NCI-H226 (cell line): ENCODE measurements at regions not wholly inside any gene's neighbourhood (a gene's known extent, or its start where the extent isn't known, plus 50 kb on each side); places are given as distances from the start of the nearest gene placed in this dataset.

ENCODE experiments used
- DNase-seq: peaks from one replicate; pipeline ENCODE4 v3.0.0-alpha.2; 2015

DNA sequence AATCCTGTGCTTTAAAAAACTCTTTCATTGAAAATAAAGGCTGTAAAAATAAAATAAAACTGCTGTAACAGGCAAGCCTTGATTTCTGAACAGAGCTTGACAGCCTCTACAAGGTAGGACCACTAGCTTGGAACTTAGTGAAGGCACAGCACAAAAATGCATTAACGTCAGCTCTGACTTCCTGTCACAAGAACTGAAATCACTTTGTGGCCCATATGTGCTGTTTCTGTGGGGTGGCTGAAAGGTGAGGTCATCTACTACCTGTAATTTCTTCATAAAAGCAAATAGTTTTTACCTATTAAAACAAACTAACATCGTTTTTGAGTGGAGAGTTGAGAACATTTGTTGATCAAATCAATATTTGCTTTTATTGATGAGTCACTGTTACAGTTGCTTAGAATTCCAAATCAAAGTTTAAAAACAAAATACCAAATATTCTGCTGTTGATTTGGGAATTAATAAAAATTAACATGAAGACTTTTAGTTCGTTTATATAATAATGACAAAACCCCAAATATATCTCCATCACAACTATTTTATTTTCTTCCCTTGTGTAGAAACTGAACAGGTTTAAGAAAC is 1034.1 kb downstream of the MCTP2 start:
- no peak for DNase-seq

DNA sequence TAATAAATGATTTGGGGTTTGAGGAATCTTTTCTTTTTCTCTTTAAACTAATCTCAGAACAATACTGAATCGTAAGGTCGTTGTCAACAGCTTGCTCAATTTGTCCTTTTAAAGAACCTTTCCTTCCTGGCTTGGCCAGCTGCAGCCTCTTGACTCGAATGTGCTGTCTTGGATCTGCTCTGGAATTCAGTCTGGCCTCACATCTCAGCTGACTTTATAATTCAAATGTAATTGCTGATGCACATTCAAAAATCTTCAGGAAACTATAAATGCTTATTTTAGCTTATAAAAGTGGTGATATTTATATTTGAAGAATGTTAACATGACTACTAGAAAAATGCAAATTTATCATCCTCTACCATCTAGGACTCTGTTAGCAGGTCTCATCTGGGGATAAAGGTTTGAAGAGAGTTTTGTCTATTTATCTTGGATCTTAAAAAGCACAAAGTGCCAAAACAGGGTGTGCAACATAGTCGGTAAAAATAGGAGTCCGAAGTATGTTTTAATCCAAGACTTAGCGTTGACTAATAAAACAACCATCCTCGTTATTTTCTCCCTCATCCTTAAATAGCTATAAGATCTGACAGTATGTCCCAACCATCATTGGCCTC is 1035.2 kb downstream of the MCTP2 start:
- DNase-seq = no peak

DNA sequence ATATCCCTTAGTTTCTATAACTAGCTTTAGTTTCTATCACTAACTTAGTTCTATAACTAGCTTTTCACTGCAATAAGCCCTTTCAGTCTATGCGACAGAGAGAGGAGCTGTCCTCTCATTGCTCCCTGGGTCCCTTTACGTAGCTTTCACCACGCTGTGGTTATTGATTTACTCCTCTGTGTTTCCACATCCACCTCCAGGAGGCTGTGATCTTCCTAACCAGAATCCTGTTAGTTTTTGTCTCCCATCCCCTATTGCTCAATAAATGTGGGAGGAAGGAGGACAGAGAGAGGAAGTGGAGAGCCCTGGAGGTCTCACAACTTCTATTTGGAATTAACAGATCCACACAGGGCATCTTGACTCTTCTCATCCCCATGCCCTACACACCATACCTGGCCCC is 1036.1 kb downstream of the MCTP2 start:
- no peak for DNase-seq

DNA sequence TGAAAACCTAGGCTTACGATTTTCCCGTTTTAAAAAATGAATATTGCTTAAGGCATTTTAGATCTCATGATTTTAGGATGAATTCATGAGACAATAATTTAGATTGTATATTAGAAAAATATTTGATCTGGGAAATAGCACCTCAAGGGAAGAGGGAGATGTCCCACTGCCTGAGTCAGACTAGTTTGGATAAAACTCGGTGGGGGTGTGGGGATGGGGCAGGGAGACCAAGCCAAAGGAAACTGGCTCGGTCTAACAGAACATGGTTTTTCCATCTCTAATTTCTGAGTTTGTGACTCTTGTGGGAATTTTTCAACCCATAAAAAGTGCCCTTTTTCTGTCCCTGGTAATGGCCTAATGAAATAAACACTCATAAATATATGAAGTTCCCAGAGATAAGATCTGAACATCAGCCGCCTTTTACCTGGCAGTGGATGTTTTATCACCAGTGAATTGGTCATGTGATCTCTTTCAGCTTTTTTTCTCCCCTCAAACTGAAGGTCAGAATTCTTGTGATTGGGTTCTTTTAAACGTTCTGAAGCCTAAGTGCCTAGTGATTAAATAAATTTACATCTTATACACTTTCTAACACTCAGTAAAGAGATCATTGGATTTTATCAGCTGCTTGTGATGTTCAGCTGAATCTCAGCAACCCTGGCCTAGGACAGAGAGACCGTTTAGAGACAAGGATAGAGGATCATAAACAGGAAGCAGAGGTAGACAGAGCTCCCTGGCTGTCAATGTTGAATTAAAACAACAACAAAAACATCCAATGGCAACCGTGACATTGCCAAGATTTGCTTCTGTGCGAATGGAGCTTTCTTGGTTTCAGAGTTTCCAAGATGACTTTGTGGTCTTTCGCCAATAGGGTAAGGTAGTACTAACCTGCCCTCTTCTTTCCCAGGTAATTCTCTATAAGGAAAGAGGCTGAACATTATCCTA is 1038.2 kb downstream of the MCTP2 start:
- no peak for DNase-seq

DNA sequence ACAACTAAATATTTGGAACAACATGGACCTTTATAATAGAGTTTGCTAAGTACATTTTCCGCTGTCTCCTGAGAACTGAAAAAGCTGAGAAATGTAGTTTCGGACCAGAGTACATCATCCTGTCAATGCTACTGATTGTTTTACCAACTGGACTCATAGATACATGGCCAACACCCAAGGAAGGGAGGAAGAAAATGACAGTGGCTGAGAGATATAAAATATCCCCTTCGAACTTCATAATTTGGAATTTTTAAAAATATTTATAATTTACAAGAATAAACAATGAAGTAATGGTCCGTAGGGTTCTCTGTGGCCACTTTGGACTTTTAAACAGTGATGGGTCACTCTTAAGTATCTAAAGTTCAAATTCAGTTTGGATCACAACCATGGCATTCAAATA is 1042.7 kb downstream of the MCTP2 start:
- no peak for DNase-seq

DNA sequence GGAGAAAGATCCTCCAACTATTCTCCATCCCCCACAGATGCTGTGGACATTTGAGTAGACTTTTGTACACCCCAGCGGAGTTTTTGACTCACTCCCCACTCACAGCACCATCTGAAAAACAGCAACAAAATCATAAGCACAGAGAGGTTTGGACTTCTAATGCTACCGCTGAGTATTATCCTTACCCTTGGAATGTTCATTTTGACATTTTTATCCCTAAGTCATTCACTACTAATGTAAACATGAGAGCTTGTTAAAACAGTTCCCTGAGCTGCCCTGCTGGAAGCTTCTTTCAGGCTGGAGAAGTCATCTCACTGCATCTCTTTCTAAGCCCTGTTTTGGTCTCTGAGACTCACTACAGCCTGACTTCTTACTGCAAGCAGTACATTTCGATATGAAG is 1045.9 kb downstream of the MCTP2 start:
- no peak for DNase-seq

DNA sequence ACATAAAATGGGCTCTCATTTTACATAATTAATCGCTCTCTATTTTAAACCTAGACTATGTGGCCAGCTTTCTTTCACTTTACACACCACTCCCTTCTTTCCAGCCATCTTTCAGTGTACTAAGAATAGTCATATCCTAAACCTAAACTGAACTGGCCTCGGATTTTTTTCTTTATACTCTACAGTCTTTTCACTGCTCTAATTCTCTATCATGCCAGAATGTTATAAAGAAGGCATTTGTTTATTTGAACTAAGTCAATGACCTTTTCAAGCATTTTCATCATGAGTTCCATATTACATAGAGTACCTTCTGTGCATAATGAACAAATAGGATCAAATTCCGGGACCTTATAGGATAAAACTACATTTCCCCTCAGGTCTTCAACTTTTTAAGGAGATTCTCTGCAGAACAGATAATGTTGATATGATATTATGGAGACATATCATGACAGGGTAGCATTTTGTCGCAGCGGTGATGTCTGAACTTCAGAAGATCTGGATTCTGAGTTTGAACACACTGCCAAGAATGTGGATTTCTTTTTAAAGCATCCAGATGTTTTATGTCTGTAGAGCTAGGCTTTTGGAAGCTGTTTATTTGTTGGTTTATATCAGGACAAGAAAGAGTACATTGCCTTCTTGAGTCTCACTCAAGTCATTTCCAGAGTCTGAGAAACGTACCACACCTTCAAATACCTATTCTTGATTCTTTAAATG is 1047.3 kb downstream of the MCTP2 start:
- DNase-seq = no peak

DNA sequence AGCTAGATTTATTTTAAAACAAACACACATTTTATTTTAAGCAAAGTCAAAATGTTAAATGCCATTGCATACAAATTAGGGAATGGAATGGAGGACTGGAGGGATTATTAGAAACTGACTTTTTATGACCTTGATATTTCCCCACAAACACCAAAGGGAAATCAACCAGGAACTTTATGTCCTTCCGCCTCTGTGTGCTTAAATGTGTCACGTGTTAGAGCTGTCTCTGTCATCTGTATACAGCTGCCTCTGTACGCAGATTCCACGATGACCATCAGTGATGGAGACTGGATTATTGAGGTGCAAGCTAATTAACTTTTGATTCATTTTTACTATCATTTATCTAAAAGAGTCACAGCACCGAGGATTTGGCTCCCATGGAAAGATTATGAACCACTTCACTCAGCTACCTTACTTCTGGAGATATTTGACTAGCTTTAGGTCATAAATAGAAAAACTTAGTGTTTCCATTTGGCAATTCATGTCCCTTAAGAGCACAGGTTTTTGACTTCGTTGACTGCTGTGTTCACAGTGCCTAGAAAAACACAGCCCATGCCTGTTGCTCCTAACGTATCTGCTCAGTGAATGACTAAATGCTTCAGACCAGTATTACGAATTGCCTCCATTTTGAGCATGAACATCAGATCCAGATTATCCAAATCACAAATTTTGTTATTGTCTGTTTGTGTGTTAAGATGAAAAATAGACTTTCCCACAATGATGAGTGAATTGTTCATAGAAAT is 1048.1 kb downstream of the MCTP2 start:
- no peak for DNase-seq

DNA sequence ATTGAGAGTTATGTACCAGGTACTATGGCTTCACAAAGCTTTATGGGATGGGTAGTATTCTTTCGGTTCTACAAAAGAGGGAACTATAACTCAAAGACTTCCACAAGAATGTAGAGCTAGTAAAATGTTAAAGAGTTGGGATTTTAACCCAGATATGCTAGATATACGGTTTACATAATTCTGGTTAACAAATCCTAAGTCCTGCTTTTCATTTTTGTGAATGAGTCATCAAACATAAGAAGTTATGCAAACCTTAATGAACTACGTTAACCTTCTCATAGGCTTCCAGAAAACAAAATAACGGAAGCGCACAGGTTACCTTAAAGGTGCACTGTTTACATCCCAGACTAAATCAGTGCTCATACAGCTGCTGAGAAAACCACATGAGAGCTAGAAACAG is 1049.3 kb downstream of the MCTP2 start:
- DNase-seq = no peak

DNA sequence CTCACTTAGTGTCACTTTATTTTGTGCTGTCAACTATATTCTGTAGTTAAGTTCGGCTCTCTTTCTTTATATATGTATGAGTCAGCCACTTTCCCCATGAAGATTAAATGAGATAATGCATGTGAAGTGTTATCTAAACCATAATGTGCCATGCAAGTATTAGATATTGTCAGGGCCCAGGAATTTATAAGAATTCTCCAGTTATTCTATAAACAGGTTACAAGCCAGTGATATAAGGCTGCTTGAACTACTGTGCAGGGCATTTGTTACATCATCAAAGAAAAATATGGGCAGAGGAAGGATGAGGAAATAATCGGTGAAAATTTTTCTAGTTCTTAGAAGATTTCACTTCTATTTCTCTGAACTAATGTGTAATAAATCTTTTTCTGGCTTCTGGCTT is 1049.0 kb upstream of the NR2F2 start:
- DNase-seq = peak; percentile 81

DNA sequence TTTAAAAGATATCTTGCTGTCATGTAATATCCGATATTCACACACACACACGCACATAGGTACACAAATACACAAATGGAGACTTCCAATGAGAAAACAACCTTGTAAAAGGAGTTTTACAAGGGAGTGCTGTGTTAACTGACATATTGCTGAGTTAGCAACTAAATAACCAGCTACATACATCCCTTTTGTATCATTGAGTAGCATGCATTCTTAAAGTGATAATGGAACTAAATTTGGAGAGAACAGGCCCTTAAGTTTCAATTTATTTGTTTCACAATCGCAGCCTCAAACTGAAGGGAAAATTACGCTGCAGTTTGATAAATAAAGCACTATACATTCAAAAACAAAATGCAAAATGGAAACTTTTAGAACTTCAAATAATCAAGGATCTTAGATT is 1046.0 kb upstream of the NR2F2 start:
- DNase-seq = no peak

DNA sequence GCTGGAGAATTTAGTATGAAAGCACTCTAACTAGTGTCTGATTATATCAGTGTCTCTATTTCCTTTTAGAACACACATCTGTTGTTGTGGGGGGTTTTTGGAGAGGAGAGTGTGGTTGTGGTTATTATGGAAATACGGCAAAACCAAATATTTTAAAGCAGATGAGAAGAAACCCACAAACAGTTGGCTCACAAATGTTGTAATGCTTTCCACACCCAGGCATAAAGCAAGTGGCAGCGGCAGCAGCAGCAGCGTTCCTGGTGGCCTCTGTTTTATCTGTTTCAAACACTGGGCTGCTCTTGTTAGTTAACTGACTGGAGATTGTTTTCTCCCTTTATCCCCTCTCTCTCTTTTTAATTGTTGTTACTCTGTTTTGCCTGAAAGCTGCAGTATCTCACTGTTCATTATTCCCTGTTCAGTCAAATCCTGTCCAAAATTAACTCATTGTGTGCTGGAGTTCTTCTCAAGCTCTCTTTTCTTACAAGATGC is 1045.5 kb upstream of the NR2F2 start:
- DNase-seq = no peak

DNA sequence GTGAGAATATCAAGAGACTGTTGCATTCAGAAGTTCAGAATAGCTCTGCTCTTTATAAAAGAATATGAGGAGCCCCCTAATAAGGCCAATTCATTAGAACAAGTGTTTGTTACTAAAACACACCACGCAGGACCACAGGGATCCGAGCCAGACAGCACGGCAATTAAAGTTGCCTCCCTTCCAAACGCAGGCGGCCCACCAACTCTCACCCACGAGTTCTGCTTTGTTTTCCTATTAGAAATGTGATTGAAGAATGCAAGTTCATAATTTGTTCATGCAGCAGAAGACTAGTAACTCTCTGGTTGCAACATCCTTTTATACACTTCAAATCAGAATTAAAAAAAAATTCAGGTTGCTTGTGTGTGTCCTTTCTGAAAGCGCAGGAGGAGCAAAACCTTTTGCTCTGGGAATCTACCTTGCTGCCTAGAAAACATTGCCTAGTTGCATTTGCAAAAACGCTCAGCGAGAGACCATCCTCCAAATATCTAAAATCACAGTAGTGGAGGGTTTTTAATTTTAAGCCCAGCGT is 1044.1 kb upstream of the NR2F2 start:
- DNase-seq = no peak

DNA sequence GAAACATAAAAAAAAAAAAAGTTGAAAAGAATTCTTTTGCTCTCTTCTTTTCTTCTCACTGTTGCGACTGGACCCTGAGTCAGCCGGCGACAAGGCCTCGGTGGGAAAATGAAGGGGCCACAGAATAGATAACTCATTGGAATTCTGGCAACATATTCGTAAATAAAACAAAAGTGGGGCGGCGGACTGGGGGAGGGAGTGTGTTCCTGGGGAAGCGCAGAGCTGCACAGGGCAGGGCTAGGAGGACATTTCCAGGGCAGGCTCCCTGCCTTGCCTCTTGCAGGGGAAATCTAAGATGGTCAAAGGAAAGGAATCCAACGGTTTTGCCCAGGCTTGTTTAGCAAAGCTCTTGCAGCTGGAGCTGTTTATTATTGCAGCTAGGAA is 1042.8 kb upstream of the NR2F2 start:
- no peak for DNase-seq

DNA sequence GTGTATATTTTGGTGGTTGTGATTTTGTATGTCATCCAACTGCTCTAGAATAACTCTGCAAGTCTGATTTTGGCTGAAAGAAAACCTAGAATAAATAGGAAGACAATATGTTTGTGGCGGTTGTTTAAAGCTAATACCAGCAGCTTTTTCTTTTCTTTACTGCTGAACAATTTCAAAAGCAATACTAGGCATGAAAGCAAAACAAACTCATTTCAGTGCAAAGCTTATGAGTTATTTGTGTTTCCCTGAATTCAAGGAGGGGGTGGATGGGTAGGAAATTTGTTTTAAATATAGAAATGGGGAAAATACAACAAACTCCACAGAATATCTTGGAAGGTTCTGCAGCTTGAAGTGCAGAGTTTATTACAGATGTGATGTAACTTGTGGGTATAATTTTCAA is 1041.9 kb upstream of the NR2F2 start:
- DNase-seq = no peak

DNA sequence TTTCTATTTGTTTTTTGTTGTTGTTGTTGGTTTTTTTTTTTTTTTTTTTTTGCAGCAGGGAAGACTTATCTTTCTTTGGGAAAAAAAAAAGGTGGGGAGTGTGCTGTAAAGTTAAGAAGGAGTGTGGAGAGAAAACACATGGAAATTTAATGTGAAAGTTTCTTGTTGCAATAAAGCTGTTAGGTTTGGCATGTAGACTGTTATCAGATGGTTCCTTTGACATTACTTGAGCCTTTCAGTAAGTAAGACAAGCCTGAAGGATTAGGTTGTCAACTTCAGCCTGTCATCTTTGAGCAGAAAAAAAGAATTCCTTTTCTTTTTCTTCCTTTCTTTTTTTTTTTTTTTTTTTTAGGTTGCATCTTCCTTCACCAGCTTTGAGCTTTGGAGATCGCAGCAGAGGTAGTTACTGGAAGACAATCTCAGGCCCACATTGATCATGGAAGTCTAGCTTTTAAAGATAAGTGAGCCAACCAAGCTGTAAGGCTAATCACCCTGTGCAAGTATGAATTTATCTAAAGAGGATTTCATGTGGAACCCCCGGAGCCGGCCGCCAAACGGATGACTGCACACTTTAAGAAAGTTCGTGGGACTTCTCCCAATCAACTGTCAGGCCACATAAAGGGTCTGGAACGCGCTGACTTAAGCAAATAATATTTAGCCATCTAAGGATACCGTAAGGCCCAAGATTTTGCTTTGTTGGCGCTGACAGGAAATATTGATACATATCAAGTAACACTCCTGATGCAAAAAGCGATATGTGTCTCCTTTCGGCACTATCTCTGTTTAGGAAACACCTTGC is 1040.1 kb upstream of the NR2F2 start:
- no peak for DNase-seq

DNA sequence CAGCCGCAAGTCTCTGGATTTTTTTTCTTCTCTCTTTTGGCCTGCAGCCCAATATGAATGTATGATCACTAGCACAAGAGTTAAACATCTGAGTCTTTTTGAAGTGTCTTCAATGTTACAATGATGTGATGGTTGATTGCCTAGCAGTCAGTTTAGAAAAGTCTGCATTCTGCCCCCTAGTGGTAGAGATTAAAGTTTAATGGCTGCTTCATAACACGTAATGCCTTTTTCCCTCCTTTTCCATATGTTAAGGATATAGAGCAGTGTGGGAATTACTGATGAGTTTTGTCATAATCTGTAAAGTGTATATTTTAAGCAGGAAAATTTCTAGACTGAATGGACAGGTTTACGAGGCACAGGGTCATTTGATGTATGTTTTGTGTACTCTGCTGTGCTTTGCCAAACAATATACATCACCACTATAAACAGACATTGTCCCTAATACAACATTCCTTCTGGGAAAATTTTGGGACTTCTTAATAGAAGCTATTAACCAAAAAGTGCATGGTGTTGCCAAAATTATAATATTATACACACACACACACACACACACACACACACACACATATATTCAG is 1038.5 kb upstream of the NR2F2 start:
- DNase-seq = no peak

DNA sequence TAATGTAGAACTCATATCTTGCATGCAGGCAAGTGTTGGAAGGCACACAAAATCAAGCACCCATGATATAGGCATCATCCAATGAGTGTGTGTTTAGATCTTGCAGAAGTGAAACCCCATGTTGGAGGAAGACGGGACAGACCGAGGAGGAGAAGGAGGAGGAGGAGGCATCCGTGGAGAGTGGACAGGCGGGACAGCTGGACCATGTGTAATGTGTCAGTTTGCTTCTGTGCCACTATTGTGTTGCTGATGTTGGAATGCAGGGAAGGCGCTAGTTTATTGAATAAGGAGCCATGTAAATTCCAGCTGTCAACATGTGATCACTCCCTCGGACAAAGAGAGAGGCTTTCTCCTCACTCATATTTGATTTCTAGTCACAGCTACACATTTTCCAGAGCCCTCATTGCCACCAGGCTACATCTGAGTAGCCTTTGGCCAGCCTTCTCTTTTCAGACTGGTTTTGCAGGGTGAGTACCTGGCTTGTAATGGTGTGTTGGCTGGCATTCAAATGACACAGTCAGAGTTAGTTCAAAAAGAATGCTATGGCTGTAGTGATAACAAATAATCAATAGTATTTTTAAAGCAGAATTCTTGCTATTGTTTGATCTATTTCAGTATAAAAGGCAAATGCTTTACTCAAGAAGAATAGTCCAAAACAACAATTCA is 1037.6 kb upstream of the NR2F2 start:
- DNase-seq = no peak

DNA sequence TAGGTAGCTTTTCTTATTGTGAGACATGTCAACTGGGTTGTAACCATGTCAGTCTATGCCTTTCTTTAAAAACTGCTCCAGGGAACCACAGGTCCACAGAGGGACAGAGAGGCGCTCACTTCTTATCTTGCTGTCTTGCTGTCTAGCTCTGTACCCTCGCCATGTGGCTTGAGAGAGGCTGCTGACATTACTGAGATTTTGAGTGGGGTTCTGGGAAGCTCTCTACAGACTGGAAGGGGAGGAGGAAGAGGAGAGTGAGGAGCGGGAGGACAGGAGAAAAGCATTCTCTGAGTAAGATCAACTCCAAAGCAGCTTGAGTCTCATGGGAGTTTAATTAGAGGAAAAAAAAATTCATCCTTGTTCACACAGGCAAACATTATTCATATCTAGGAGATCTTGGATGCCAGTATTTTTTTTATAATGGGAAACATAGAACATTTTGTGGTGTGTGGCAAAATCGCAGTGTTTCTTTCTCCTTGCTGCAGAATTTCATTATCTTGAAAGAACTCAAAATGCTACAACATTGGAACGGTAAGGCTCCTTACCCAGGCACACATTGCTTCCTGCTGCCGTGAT is 1037.0 kb upstream of the NR2F2 start:
- DNase-seq = no peak

DNA sequence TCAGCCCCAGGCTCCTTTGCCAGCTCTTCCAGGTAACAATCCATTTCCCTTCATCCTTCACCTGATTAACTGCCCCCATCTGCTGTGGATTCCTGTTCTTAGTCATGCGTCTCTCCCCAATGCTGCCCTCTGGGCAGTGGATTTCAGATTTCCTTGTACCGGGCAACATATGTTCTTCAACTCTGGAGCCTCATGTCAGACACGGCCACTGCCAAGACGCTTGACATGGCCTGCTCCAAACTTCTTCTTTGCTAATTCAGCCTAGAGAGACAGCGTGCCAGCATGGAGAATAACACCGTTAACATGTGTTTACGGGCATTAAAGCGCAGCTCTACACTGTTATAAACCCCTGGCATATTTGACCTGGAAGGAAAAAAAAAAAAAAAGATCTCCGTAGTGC is 1035.1 kb upstream of the NR2F2 start:
- DNase-seq = no peak
